Activated naive CD4-positive, alpha-beta T cell (primary cell): ENCODE measurements at regions not wholly inside any gene's neighbourhood (a gene's known extent, or its start where the extent isn't known, plus 50 kb on each side); places are given as distances from the start of the nearest gene placed in this dataset.
"Not testable (repeated sequence)": the region's sequence is repeated elsewhere in the genome, so short reads cannot be mapped to it uniquely, and the experiment has no call there.

Experiments
- DNase-seq, 4 experiments: peaks; one replicate each; lab custom pipeline; 2025; lab: John Stamatoyannopoulos, UW

- DNase-seq = no peak
These were observed 52.0 kb upstream of the CPM start for GRCh38 chr12:68984796-68985573.

- DNase-seq = not testable (repeated sequence)
These were observed 64.6 kb upstream of the CPM start for GRCh38 chr12:68997526-68997925.

- DNase-seq = no peak
These were observed 65.1 kb upstream of the CPM start for GRCh38 chr12:68998041-68998440.

DNA sequence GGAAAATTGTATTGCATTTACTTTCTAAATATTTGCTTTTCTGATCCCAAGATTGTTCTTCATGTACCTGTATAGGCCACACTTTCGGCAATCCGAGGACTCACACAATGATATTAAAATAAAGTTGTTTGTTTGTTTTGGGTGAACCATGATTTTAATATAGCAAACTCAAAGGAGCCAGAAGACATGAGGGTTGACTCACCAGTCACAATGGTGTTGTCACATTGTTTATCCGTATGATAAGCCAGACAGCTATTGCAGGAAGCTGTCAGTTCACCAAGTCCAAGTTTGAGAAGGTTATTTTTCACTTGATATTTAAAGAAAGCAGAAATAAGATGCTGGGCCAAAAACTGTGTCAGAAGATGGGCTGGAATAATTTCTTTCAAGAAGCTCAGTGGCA, 67.1 kb upstream of the CPM start:
- no peak for DNase-seq

DNA sequence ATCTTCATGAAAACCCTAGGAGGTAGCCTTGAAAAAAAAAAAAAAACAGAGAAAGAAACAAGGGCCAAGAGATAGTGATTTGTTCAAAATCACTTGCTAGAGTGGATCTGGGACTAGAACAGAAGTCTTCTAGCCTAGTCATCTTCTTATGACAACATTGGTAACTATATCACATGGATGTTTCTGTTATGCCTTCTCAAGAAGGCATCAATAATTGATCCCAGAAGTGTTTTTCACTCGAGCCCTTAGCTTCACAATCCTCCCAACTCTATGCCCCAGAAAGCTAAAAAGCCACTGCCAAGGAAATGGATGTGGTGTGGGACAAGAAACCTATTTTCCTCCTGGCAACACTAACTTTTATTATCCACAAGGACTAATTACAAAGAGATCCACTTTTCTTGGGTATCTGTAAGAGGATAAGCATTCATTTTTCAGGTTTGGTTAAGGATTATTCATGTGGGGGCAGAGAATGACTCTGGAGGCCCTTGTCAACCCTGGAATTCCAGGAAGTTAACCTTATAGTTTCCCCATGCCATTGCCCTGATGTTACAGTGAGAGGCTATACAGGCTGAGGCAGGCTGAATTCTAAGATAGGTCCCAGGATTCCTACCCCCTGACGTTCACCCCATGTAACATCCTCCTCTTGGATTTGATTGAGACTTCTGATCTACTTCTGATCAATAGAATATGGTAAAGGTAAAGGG, 67.7 kb upstream of the CPM start:
- no peak for DNase-seq

- DNase-seq = no peak
These were observed 68.3 kb upstream of the CPM start for GRCh38 chr12:69001251-69001650.

DNA sequence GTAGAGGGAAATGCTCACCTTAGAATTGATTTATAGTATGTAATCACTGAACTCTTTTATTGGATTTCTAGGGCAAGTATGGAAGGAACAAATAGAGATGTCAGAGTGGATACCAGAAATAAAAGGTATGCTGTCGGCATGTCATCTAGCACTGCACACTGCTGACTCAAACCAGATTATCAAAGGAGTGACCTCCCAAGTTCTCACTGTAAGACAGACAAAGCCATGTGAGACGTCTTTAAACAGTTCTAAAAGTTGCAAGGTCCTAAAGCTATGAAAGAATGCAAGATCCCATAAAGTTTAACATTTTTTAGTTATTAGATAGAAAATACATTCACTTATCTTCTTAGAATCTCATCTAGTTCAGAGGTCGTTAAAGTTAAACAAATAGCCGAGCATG, 70.0 kb upstream of the CPM start:
- no peak for DNase-seq

DNA sequence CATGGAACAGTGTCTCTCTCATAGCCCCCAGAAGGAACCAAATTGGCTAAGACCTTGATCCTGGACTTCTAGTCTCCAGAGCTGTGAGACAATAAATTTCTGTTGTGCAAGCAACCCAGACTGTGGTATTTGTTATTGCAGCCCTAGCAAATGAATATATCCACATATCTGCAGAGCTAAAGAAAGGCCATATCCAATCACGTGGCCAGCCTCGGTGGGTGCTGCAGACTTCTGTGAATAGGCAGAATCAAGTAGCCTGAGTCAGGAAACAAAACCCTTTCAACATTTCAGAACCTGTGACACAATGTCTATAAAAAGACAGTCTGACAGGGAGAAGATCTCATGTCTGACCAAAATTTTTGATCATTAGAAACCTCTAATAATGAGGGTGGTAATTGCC, 71.0 kb upstream of the CPM start:
- no peak for DNase-seq

DNA sequence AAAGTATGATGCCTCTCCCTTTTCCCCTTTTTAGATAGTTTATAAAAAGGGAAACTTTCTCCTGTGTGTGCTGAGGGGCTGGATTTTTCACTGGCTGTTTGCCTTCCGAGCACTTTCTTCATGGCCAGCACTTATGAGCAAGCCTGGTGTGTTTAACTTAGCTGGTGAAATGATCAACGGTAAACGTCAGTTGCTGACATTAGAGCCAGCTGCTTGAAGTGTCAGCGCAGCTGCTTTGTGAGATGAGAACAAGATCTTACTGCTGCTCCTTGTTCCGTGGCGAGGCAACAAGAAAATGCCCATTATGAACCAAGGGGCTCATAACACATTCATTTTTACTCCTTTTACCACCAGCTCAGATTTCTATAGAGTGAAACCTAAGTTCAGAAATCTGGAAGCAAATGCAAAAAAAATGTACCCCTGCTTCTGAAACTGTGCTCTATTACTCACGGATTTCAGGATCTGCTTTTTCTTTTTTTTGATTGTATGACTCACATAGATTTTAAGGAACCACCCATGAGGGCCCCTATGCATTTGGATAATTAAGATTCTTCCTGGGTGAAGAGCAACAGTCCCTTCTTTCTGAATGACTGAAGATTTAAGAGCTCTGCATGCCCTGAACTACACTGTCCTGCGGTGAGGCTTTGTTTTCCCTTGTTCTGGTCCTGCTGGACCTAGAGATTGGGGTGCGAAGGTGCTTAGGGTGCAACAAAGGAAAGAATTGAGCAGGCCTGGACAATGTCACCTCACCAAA, 74.3 kb upstream of the CPM start:
- DNase-seq = no peak

GRCh38 chr12:69007855-69008351, 74.9 kb upstream of the CPM start:
- DNase-seq = no peak

DNA sequence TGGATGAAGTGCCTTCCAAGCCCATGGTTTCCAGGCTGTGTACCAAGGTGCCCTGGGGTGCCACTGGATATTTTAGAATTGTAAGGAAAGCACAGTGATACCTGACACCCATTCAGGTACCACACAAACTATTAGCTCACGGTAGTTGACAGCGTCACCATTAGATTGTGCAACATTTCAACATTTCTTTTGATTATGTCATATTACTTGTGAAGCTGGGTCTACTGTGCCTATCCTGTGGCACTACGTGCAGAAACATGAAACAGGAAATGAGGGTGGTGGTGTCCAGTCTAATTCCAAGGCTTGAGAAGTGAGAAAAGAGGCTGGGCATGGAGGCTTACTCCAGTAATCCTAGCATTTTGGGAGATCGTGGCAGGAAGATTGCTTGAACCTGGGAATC, 75.5 kb upstream of the CPM start:
- DNase-seq = no peak

- DNase-seq = no peak
These were observed 81.1 kb upstream of the CPM start for GRCh38 chr12:69014047-69014446.

DNA sequence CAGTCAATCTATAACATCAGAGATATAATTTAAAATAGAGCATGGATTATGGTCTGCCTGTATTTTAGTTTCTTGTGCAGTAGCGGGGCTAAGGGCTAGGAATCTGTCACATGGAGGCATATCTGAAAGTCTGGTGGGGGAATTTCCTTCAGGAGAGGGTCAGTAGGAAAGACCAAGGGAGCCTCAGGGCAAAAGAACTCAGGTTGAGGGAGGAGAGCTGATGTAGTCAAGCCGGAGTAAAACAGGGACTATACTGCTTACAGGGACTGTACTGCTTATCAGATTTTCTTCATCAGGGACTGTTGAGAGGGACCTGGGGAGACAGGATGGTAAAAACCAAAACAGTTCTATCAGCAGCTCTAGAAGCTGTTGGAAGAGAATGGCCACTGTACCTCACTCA, 82.0 kb upstream of the CPM start:
- no peak for DNase-seq

DNA sequence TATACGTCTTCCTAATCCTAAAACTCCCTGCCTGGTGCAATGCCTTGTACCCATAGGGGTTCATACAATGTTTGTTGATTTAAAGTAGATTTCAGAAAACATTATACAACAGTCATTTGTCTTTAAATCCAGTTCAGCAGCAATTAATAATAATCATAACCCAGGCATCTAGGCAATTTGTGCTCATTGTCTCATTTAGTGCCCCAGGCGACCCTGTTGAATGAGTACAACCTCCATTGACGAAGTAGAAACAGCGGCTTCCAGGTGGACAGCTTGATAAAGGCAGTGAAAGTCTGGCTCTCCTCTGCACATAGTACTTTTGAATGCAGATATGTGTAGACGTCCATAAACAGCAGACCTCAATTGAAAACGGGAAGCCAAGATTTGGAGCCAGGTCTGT, 82.9 kb upstream of the CPM start:
- DNase-seq = no peak

GRCh38 chr12:69019082-69019481, 86.1 kb upstream of the CPM start:
- no peak for DNase-seq

DNA sequence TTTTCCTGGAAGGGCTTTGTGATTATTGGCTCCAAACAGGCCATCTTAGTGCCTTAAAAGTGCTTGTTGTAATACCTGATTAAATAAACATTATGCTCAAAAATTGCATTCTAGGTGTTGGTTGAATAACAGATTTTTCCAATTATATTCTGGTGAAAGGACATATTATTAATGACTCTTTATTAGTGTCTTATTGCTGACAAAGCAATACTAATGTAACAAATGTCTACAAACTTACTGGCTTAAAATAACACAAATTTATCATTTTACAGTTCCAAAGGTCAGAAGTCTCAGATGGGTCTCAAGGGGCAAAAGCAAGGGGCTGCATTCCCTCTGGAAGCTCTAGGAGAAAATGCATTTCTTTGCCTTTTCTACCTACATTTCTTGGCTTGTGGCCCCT, 86.9 kb upstream of the CPM start:
- DNase-seq = no peak

DNA sequence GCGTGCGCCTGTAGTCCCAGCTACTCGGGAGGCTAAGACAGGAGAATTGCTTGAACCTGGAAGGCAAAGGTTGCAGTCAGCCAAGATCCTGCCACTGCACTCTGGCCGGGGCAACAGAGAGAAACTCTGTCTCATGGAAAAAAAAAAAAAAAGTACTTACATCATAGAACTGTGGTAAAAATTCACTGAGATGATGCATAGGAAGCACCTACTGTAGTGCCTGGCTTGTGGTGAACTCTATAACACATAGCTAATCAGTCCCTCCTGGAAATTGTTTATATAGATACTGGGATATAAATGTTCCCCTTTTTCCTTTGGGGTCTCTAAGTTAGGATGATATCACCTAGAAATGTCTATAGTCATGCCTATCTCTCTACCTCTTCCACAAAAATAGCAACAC, 89.7 kb upstream of the CPM start:
- DNase-seq = no peak

- no peak for DNase-seq
These were observed 90.9 kb upstream of the CPM start for GRCh38 chr12:69023840-69024239.

DNA sequence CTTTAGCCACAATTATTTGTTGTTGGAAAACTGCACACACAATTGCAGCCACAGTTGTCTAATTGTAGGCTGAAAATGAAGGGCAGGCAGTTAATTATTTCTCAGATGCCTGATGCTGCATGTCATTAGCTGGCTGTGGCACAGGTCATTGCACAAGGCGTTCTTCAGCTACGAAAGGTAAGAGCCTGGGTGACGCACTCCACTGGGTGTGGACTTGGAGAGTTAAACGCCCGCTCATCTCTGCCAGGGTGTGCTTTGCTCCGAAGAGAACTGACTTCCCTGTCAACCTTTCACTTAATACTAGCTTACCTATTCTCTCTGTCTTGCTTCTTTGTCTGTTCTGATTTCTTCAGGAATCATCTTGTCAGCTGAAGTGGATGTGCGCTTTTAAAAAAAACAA, 91.4 kb upstream of the CPM start:
- DNase-seq = no peak

- DNase-seq = no peak
These were observed 91.9 kb upstream of the CPM start for GRCh38 chr12:69024907-69025306.

- no peak for DNase-seq
These were observed 93.4 kb upstream of the CPM start for GRCh38 chr12:69026336-69026735.

- DNase-seq = no peak
These were observed 94.5 kb upstream of the CPM start for GRCh38 chr12:69027411-69027881.
